Keratinocyte (primary cell): ENCODE measurements at regions not wholly inside any gene's neighbourhood (a gene's known extent, or its start where the extent isn't known, plus 50 kb on each side); places are given as distances from the start of the nearest gene placed in this dataset.

Experiments used
- CTCF ChIP-seq, 3 experiments: IDR thresholded peaks in 1 of 3; conservative IDR thresholded peaks in 1 of 3; optimal IDR thresholded peaks in 1 of 3; 2 replicates in 2 of 3; 3 replicates in 1 of 3; pipeline versions ENCODE3 to v1.5.1; 2011; ENCODE audit warnings: low read length in 3 of 3, mild to moderate bottlenecking in 3 of 3, moderate library complexity in 2 of 3, control low read depth in 1 of 3, inconsistent platforms in 1 of 3; ENCODE audit not compliant: insufficient read depth in 2 of 3; ENCODE audit errors: extremely low read depth in 1 of 3
- EZH2 ChIP-seq: IDR thresholded peaks from one replicate; pipeline ENCODE4 v1.6.1; 2012; ENCODE audit warnings: inconsistent platforms, mild to moderate bottlenecking, low read length, moderate library complexity

- TF ChIP-seq CTCF (optimal IDR thresholded peaks at IDR 0.05 in 1 of 3, IDR thresholded peaks at IDR 0.05 in 1 of 3, conservative IDR thresholded peaks at IDR 0.05 in 1 of 3; ENCODE audit: extremely low read depth in 1 of 3, insufficient read depth in 2 of 3, low read length in 3 of 3) (no peak), EZH2 (no peak)
Observed at GRCh38 chr20:11077226-11077625, 403.4 kb upstream of the JAG1 start.
